HG02759 (cell line): ENCODE measurements at regions not wholly inside any gene's neighbourhood (a gene's known extent, or its start where the extent isn't known, plus 50 kb on each side); places are given as distances from the start of the nearest gene placed in this dataset.

Source experiments
- ATAC-seq: cut with Tn5 transposase; IDR thresholded peaks from one replicate; pipeline ENCODE4 v1.9.1; 2021; ENCODE audit warnings: mild to moderate bottlenecking, moderate library complexity; ENCODE audit not compliant: unreplicated experiment

- no peak for ATAC-seq
Observed at GRCh38 chr22:34045311-34045710, 125.0 kb upstream of the LARGE1 start.

DNA sequence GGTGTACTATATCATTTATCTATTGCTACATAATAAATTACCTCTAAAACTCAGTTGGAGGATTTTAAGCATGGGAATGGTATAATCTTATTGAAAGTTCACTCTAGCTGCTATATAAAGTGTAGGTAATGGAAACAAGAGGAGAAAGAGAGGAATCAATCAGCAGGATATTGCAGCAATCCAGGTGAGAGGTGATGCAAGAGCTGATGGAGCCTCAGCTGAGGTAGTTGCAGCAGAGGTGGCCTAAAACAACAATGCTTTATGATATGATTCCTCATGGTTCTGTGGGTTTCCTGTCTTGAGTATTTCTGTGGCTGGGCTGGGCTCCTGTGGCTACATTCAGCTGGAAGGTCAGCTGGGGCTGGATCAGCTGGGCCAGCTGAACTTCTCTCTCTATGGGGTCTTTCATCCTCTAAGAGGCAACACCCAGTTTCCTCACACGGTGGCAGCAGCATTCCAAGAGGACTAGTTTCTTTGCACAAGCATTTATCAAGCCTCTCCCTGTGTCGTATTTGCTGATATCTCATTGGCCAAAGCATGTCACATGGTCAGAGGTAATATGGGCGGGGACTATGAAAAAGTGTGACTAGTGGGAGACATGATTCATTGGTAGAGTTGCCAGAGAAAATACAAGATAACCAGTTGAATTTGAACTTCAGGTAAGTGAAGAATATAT lies 135.4 kb upstream of the LARGE1 start:
- no peak for ATAC-seq

DNA sequence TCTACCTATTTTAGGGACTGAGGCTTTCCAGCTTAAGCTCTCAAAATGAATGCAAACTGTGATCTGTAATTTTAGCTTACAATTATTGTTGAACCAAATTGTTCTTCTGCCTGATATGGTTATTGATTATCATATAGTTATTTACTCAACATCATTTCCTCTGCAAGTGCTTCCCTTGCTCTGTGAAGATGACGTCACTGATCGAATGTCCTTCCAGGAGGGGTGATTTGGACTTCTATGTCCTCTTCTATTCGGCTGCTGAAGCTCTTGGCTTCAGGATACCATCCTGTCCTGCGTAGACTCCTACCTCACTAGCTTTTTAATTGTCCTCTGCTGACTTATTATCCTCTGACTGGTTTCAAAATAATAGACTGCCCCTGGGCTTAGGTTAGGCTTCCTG lies 137.4 kb upstream of the LARGE1 start:
- ATAC-seq = no peak

DNA sequence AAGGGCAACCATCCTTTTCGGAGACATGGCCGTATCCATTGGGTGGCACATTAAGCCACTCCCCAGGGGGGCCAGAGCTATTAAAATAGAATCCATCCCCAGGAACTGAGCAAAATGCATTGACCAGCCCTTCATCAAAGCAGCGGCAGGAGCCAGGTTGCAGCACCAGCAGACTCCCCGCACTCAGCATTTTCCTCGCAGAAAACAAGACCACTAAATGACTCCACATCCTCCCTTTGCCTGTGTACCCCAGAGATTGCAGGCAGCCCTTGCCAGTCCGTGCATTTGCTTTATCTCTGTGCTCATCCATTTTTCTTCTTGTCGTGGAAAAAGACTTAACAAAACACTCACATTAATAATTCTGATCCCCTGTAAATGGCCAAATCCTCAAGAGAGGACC lies 144.4 kb upstream of the LARGE1 start:
- no peak for ATAC-seq

DNA sequence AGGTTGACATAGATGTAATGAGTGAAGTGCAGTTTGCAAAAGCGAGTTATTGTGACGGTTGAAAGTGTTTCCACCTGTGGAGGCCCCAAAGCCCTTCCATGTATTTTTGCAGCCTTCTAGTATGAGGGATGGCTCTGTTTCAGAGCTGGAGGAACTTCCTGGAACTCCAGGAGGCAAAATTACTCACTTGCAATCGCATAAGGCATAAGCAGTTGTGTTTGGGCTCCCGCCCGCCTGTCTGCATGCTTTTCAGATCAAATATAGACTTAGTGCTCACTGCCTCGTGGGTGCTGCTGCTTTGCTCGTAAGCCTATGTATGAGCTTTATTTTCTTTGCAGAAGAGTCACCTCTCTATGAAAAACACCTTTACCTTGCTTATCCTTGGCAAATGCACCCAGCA lies 146.8 kb upstream of the LARGE1 start:
- no peak for ATAC-seq

- ATAC-seq = no peak
Observed at GRCh38 chr22:34068001-34068400, 147.7 kb upstream of the LARGE1 start.

- no peak for ATAC-seq
Observed at GRCh38 chr22:34070051-34070450, 149.8 kb upstream of the LARGE1 start.

- no peak for ATAC-seq
Observed at GRCh38 chr22:34070531-34070930, 150.3 kb upstream of the LARGE1 start.

- no peak for ATAC-seq
Observed at GRCh38 chr22:34072585-34072984, 152.3 kb upstream of the LARGE1 start.

DNA sequence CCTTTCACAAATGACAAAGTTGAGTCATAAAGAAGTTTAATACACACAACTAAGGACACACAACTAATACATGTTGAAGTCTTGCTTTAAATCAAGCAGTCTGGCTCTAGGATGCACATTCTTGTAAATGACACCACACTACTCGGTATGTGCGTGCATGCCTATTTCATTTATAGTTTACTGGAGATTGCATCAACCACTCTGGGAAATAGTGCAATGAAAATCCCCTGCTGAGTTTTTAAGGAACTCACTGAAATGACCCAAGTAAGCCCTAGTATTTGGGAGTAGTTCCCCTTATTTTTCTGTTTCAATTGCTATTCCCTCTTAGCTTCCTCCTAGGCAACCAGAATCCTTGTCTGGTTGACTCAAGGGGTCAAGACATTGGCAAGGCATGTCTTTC lies 160.2 kb upstream of the LARGE1 start:
- no peak for ATAC-seq

DNA sequence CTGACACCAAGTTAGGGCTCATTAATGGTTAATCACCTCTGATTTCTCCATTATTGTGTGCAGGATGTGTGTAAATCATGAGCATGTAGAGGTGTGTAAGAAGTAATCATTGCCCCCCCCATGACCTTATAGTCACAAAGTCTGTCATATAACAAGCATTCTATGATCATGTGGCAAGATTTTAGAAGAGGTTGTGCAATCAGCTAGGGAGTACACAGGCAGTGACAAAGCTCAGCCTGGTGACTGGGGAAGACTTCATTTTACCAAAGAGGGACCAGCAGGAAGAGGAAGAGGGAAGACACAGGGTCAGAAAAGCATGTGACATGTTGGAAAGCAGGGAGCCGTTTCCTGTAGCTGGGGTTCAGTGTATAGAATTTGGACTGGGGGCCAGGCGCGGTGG lies 176.5 kb upstream of the LARGE1 start:
- ATAC-seq = no peak

DNA sequence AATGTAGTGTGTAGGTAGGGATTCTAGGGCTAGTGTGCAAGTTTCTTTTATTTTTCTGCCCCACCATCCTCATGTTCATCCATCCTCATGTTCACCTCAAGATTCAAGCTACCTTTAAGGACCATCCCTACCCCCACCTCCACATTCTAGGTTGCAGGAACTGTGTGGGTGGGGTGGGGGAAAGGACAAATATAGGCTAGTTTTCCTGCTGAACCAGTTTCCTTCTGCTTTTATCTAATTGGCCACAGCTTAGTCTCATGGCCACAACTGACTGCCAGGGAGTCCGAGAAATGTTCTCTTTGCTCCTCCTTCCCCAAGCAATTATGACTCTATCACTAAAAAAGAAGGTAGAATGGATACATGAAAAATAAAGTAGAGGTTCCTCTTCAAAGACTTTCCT lies 179.0 kb upstream of the LARGE1 start:
- no peak for ATAC-seq

- no peak for ATAC-seq
Observed at GRCh38 chr22:34102633-34103032, 182.4 kb upstream of the LARGE1 start.

GRCh38 chr22:34105461-34106062 lies 185.3 kb upstream of the LARGE1 start:
- no peak for ATAC-seq

DNA sequence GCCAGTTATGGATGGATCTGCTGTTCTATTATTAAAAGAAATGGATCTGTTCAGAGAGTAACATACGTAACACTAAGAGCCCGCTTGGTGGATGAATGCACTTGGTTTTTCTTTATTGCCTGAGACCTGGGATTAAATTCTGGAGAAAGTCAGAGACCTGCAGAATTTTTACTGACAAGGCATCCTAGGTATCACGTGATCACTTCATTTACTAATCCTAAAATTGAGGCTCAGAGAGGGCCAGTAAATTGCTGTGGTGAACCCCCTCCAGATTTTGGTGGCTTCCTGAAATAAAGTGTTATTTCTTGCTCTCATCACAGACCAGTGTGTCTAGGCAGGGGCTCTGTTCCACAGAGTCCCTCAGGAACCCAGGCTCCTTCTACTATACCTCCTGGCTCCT lies 187.9 kb upstream of the LARGE1 start:
- ATAC-seq = no peak

GRCh38 chr22:34111210-34111824 lies 191.0 kb upstream of the LARGE1 start:
- no peak for ATAC-seq

- ATAC-seq = no peak
Observed at GRCh38 chr22:34113381-34113780, 193.1 kb upstream of the LARGE1 start.

DNA sequence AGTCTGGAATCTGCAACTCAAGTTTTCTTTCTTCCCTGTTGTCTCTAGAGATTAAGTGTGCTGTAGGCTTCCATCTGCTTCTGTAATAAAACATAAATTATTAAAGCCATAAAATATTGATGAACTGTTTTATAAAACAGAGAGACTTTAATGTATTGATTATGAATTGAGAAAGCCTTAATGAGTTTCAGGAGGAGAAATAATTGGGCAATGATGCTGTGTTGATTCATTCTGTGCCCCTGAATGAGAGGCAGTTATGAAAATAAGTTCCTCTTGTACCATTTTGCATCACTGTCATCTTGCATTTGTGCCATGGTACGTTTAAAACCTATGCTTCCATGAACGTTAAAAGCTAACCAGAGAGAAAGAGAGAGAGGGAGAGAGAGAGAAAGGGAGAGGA lies 194.1 kb upstream of the LARGE1 start:
- ATAC-seq = no peak

- ATAC-seq = no peak
Observed at GRCh38 chr22:34115722-34116121, 195.4 kb upstream of the LARGE1 start.

GRCh38 chr22:34116126-34116525 lies 195.8 kb upstream of the LARGE1 start:
- no peak for ATAC-seq

- ATAC-seq = no peak
Observed at GRCh38 chr22:34122042-34122441, 201.8 kb upstream of the LARGE1 start.

DNA sequence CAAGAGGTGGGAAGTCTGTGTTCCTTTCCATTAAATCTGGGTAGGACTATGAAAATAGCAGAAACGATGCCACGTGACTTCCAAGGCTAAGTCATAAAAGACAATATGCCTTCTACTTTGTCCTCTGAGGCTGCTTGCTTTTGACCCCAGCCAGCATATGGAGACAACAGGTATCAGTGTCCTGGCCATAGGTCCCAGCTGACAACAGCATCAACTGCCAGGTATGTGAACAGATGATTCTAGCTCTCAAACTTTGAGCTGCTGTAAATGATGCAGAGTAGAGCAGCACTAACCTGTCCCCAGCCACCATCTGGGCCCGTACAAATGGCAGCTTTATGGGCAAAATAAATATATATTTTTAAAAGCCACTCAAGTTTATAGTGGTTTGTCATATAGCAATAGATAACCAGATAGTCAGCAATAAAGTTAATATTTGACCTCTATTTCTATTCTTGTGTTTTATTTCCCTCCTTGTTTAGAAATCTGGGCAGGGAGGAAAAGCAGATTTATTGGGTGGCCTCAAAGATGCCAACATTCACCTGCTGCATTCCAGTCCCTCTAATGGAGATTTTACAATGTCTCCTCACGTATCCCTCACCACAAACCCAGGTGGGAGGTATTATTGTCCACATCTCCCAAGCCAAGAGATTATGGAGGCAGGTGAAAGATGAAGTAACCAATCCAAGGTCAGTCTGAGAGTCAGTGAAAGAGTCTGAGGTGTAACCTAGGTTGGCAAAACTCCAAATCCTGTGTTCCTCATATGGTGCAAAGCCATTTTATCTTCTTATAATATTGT lies 209.6 kb upstream of the LARGE1 start:
- ATAC-seq = no peak
